Fibroblast of lung (primary cell): ENCODE measurements at regions not wholly inside any gene's neighbourhood (a gene's known extent, or its start where the extent isn't known, plus 50 kb on each side); places are given as distances from the start of the nearest gene placed in this dataset.

Source experiments
- EZH2 ChIP-seq: IDR thresholded peaks from 2 replicates; pipeline ENCODE4 v1.5.1; 2012; ENCODE audit warnings: low read length, control low read depth, mild to moderate bottlenecking; ENCODE audit errors: missing control alignments
- TF ChIP-seq, protein P1 (sequence below), 2 donors: IDR thresholded peaks in 1 of 2; conservative IDR thresholded peaks in 1 of 2; 1 replicate in 1 of 2; 2 replicates in 1 of 2; pipeline ENCODE4 v1.5.1; 2011 to 2012; ENCODE audit warnings: low read length in 2 of 2, control low read depth in 1 of 2, inconsistent platforms in 1 of 2, low read depth in 1 of 2, mild to moderate bottlenecking in 1 of 2

DNA sequence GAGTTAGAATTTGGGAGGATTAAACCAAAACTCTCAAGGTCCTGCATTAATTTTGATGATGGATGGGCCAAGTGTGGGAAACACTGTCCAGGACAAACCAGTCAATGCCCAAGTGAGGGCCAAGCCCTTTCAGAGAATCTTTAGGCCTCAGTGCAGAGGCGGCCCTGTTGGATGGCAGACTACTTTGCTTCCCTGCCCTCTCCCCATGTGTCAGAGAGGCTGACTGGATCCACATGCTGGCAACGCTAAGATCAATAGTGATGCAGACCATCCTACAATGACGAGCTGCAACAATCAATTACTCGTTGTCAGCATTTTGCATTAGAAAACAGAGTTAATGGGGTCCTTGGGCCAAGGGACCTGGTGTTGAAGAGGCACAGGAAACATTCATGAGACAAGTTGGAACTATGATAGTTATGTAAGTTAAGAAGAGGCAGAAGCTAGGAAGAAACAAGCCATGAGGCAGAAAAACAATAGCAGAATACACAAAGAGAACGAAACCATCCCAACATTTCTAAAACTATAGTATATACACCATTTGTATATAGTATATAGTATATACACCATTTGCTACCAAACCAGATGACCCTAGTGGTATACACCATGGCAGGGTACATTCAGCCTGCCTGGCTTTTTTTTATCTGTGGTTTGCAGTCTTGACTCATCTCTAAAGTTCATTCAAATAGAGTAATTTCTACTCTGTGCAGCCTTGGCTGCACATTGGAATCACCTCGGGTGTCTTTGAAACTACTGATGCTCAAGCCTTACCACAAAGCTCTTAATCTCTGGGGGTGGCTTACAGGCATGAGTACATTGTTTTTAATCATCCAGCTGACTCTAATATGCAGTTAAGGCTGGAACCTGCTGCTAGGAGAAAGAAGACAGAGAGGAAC lies 147.7 kb upstream of the GYPA start:
- TF ChIP-seq EZH2, result no peak
- TF ChIP-seq, protein P1, sequence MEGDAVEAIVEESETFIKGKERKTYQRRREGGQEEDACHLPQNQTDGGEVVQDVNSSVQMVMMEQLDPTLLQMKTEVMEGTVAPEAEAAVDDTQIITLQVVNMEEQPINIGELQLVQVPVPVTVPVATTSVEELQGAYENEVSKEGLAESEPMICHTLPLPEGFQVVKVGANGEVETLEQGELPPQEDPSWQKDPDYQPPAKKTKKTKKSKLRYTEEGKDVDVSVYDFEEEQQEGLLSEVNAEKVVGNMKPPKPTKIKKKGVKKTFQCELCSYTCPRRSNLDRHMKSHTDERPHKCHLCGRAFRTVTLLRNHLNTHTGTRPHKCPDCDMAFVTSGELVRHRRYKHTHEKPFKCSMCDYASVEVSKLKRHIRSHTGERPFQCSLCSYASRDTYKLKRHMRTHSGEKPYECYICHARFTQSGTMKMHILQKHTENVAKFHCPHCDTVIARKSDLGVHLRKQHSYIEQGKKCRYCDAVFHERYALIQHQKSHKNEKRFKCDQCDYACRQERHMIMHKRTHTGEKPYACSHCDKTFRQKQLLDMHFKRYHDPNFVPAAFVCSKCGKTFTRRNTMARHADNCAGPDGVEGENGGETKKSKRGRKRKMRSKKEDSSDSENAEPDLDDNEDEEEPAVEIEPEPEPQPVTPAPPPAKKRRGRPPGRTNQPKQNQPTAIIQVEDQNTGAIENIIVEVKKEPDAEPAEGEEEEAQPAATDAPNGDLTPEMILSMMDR (conservative IDR thresholded peaks at IDR 0.05 in 1 of 2, IDR thresholded peaks at IDR 0.05 in 1 of 2; ENCODE audit: low read depth in 1 of 2, low read length in 2 of 2), result no peak
